ENCODE measurements at regions not wholly inside any gene's neighbourhood (a gene's known extent, or its start where the extent isn't known, plus 50 kb on each side); places are given as distances from the start of the nearest gene placed in this dataset.
"Not testable (repeated sequence)": the region's sequence is repeated elsewhere in the genome, so short reads cannot be mapped to it uniquely, and the experiment has no call there.

- no peak for DNase-seq (ENCODE audit: low spot score)
Observed at GRCh38 chr4:126599746-126600145, 1033.0 kb upstream of the INTU start.

GRCh38 chr4:126603210-126603609, 1029.5 kb upstream of the INTU start:
- DNase-seq (ENCODE audit: low spot score), result no peak

GRCh38 chr4:126603825-126604224, 1028.9 kb upstream of the INTU start:
- no peak for DNase-seq (ENCODE audit: low spot score)

GRCh38 chr4:126604268-126604867, 1028.4 kb upstream of the INTU start:
- DNase-seq (ENCODE audit: low spot score), result peak; percentile 57

- no peak for DNase-seq (ENCODE audit: low spot score)
Observed at GRCh38 chr4:126610933-126611332, 1021.8 kb upstream of the INTU start.

GRCh38 chr4:126611900-126612299, 1020.9 kb upstream of the INTU start:
- no peak for DNase-seq (ENCODE audit: low spot score)

GRCh38 chr4:126614356-126614855, 1018.4 kb upstream of the INTU start:
- DNase-seq (ENCODE audit: low spot score), result no peak

- peak; percentile 3 for DNase-seq (ENCODE audit: low spot score)
Observed at GRCh38 chr4:126616795-126617194, 1016.0 kb upstream of the INTU start.

GRCh38 chr4:126627255-126627654, 1005.5 kb upstream of the INTU start:
- no peak for DNase-seq (ENCODE audit: low spot score)

- DNase-seq (ENCODE audit: low spot score), result no peak
Observed at GRCh38 chr4:126628933-126629332, 1003.8 kb upstream of the INTU start.

- DNase-seq (ENCODE audit: low spot score), result peak; percentile 4
Observed at GRCh38 chr4:126630230-126630629, 1002.5 kb upstream of the INTU start.

- DNase-seq (ENCODE audit: low spot score), result no peak
Observed at GRCh38 chr4:126633306-126633705, 999.5 kb upstream of the INTU start.

- no peak for DNase-seq (ENCODE audit: low spot score)
Observed at GRCh38 chr4:126637706-126638105, 995.1 kb upstream of the INTU start.

GRCh38 chr4:126647320-126647719, 985.4 kb upstream of the INTU start:
- DNase-seq (ENCODE audit: low spot score), result no peak

GRCh38 chr4:126647756-126648397, 984.9 kb upstream of the INTU start:
- no peak for DNase-seq (ENCODE audit: low spot score)

- DNase-seq (ENCODE audit: low spot score), result no peak
Observed at GRCh38 chr4:126658411-126658810, 974.3 kb upstream of the INTU start.

- no peak for DNase-seq (ENCODE audit: low spot score)
Observed at GRCh38 chr4:126661194-126661593, 971.6 kb upstream of the INTU start.

GRCh38 chr4:126664839-126665238, 967.9 kb upstream of the INTU start:
- DNase-seq (ENCODE audit: low spot score), result no peak

- DNase-seq (ENCODE audit: low spot score), result not testable (repeated sequence)
Observed at GRCh38 chr4:126670038-126670437, 962.7 kb upstream of the INTU start.

- no peak for DNase-seq (ENCODE audit: low spot score)
Observed at GRCh38 chr4:126678618-126679017, 954.1 kb upstream of the INTU start.

GRCh38 chr4:126679303-126679702, 953.5 kb upstream of the INTU start:
- DNase-seq (ENCODE audit: low spot score), result no peak

GRCh38 chr4:126682250-126682649, 950.5 kb upstream of the INTU start:
- DNase-seq (ENCODE audit: low spot score), result no peak

GRCh38 chr4:126686491-126686890, 946.3 kb upstream of the INTU start:
- DNase-seq (ENCODE audit: low spot score), result no peak

Data from Ammon's horn (tissue), 1 donor.